Large intestine (tissue), 3 donors: ENCODE measurements at regions not wholly inside any gene's neighbourhood (a gene's known extent, or its start where the extent isn't known, plus 50 kb on each side); places are given as distances from the start of the nearest gene placed in this dataset.

Experiments used
- DNase-seq, 2 donors: peaks; one replicate each; pipeline versions ENCODE4 v3.0.0 to v3.0.0-alpha.2; 2013
- H3K27ac ChIP-seq: one replicate; pipeline ENCODE4 v1.5.1; 2013; ENCODE audit warnings: low read length
- H3K27me3 ChIP-seq: 2 replicates; pipeline ENCODE4 v1.6.1; 2013; ENCODE audit warnings: low read length; ENCODE audit not compliant: control insufficient read depth, insufficient read depth
- H3K36me3 ChIP-seq: 2 replicates; pipeline ENCODE4 v1.6.1; 2013; ENCODE audit warnings: low read length; ENCODE audit not compliant: control insufficient read depth, insufficient read depth
- H3K4me1 ChIP-seq: one replicate; pipeline ENCODE4 v1.6.1; 2013; ENCODE audit warnings: low read length; ENCODE audit not compliant: control insufficient read depth, insufficient read depth
- H3K4me3 ChIP-seq: one replicate; pipeline ENCODE4 v1.5.1; 2013; ENCODE audit warnings: low read length
- H3K9me3 ChIP-seq: one replicate; pipeline ENCODE4 v1.6.1; 2013; ENCODE audit warnings: mild to moderate bottlenecking, low read depth, low read length, moderate library complexity; ENCODE audit not compliant: control insufficient read depth
- WGBS: methylation state at CpG from one replicate; pipeline ENCODE4 v1.1.5; 2013; ENCODE audit warnings: low lambda C conversion rate; ENCODE audit not compliant: insufficient coverage; 5-methylcytosine and 5-hydroxymethylcytosine counted together

GRCh38 chr12:100675432-100675831 lies 101.9 kb downstream of the GAS2L3 start:
- peak; percentile 7 to 21 for DNase-seq
- H3K27ac ChIP-seq, result no peak overlapping the region
- no CpG with 5 or more reads among the region's 4 CpGs for WGBS

GRCh38 chr12:100681074-100681473 lies 107.6 kb downstream of the GAS2L3 start:
- DNase-seq, result no peak
- H3K27me3 ChIP-seq, result no peaks in the 10 kb centered on the region

More at GRCh38 chr12:100675432-100675831, 101.9 kb downstream of the GAS2L3 start:
- Histone ChIP-seq H3K4me3 (no peak overlapping the region), H3K9me3 (no peaks in the 10 kb centered on the region), H3K27me3 (peaks cover 5% of the 10 kb centered on the region), H3K36me3 (no peaks in the 10 kb centered on the region), H3K4me1 (no peaks in the 10 kb centered on the region)

DNA sequence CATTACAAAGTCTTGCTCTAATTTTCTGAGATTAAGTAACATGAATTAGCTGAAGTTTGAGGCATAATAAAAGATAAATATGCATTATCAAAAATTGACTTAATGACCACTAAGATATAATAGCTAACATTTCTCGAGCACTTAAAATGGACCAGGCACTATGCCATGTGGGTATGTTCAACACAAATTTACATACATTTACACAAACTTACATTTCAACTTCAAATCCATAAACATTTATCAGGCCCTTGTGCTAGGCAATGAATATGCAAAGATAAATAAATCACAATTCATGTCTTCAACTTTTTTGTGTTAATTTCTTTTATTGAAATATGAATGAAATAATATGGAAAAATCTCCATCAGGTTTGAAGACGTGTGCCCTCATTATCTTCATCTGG lies 108.7 kb downstream of the GAS2L3 start:
- H3K4me1 ChIP-seq, result no peaks in the 10 kb centered on the region
- 100% methylated on average over 1 of the region's 2 CpGs for WGBS
- no peak overlapping the region for H3K27ac ChIP-seq
- no peak for DNase-seq
- no peaks in the 10 kb centered on the region for H3K9me3 ChIP-seq
- H3K27me3 ChIP-seq, result no peaks in the 10 kb centered on the region
- no peak overlapping the region for H3K4me3 ChIP-seq
- no peaks in the 10 kb centered on the region for H3K36me3 ChIP-seq

More at GRCh38 chr12:100681074-100681473, 107.6 kb downstream of the GAS2L3 start:
- no peaks in the 10 kb centered on the region for H3K9me3 ChIP-seq
- H3K4me1 ChIP-seq, result no peaks in the 10 kb centered on the region
- no peak overlapping the region for H3K4me3 ChIP-seq
- no peak overlapping the region for H3K27ac ChIP-seq
- no peaks in the 10 kb centered on the region for H3K36me3 ChIP-seq

DNA sequence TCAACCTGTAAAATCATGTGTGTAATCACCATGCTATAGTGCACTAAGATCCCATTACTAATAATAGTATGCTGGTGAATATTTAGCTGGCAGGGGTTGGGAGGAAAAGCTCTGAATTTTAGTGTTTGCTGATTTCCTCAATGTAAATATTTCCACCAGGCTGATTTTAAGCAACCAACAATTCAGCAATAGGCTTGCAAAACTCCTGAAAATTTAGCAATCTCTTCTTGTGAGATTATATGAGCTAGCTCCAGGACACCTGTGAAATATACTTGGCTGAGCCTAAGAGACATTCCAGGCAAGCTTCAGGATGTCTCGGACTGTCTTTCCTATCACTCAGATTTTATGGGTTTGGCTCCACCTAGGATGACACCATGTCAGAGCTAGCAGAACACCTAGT lies 106.9 kb upstream of the ANO4 start:
- Histone ChIP-seq H3K4me1 (no peaks in the 10 kb centered on the region), H3K36me3 (no peaks in the 10 kb centered on the region), H3K27ac (no peak overlapping the region), H3K9me3 (no peaks in the 10 kb centered on the region), H3K4me3 (no peak overlapping the region), H3K27me3 (no peaks in the 10 kb centered on the region)
- no CpG with 5 or more reads among the region's 1 CpG for WGBS
- no peak for DNase-seq

DNA sequence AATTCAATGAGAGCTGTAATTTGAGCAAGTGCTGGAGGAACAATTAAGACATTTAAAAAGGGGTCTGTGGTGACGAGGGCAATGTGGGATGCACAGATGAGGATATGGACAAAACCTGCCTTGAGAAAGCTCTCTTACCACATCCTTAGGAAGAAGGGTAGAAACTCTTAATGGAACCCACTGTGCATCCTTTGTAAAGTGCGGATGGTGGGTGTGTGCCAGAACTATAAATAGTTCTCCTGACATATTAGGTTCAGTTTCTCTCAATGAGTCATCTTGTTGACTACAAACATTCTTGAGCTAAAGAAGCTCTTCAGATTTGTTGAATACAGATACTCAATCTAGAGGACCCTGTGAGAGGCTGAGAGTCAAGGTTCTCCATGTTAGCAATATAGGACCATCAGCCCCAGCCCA lies 106.1 kb upstream of the ANO4 start:
- H3K9me3 ChIP-seq, result no peaks in the 10 kb centered on the region
- H3K27me3 ChIP-seq, result no peaks in the 10 kb centered on the region
- H3K36me3 ChIP-seq, result no peaks in the 10 kb centered on the region
- no peak overlapping the region for H3K4me3 ChIP-seq
- no peak for DNase-seq
- no peaks in the 10 kb centered on the region for H3K4me1 ChIP-seq
- H3K27ac ChIP-seq, result no peak overlapping the region
- no CpG with 5 or more reads among the region's 2 CpGs for WGBS

- Histone ChIP-seq H3K9me3 (no peaks in the 10 kb centered on the region), H3K4me3 (no peak overlapping the region), H3K27me3 (peaks cover 2% of the 10 kb centered on the region), H3K27ac (no peak overlapping the region), H3K4me1 (no peaks in the 10 kb centered on the region), H3K36me3 (no peaks in the 10 kb centered on the region)
- no CpG with 5 or more reads among the region's 1 CpG for WGBS
- no peak for DNase-seq
These were observed 102.1 kb upstream of the ANO4 start for GRCh38 chr12:100692502-100692901.

DNA sequence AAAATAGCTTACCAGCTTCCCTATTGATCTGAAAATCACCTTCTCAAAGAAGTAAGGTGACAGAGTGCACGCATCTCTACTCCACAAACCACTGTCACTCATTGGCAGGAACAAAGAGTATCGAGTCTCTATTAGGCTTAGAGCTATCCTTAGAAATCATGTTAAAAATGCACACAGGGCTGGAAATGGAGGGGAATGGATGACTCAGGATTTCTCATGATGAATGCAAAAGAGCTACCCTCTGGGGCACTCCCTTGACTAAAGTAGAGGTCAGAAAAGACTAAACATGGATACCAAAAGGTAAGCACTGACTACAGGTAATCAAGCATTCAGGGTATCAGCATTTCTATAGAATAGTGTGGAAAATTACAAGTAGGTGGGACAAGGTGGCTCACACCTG lies 96.1 kb upstream of the ANO4 start:
- no peaks in the 10 kb centered on the region for H3K9me3 ChIP-seq
- H3K4me3 ChIP-seq, result no peak overlapping the region
- no peaks in the 10 kb centered on the region for H3K36me3 ChIP-seq
- DNase-seq, result no peak
- peaks cover 7% of the 10 kb centered on the region for H3K27me3 ChIP-seq
- WGBS, result no CpG with 5 or more reads among the region's 2 CpGs
- H3K4me1 ChIP-seq, result no peaks in the 10 kb centered on the region
- no peak overlapping the region for H3K27ac ChIP-seq

DNA sequence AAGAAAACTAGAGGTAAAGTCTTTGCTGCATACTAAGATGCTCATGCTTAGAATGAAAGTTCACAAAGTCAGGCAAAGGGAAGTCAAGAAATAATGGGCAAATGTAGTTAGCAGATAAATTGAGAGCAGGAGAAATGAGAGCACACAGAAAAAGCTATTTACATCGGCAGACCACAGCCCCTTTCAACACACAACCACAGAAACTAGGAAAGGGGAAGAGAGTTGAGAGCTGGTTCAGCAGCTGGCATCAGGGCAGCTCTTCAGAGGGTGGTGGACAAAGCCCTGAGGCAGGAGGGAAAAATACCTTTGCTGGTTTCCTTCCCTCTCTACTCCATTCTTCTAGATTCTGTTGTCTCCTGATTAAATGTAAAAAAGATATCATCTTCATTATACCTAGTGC lies 95.4 kb upstream of the ANO4 start:
- H3K27me3 ChIP-seq, result peaks cover 5% of the 10 kb centered on the region
- no peak overlapping the region for H3K4me3 ChIP-seq
- no peaks in the 10 kb centered on the region for H3K4me1 ChIP-seq
- H3K27ac ChIP-seq, result no peak overlapping the region
- H3K36me3 ChIP-seq, result no peaks in the 10 kb centered on the region
- H3K9me3 ChIP-seq, result no peaks in the 10 kb centered on the region
- no peak for DNase-seq
- no CpG with 5 or more reads among the region's 1 CpG for WGBS

DNA sequence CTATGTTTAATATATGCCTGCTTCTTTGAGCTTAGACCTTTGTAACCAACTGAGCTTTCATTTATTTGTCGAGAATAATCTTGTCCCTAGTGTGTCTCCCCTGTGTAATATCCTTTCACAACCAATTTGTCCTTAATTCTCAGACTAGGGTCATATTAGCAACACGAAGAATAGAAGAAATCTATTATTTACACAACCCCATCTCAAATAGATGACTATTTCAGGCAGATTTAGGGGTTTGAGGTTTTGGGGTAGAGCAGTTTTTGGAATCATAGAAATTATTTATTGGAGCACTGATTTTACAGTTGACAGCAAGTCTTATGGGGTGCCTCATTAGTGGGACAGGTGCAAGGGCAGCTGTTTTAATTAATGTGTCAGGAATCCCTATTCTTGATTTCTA lies 91.2 kb upstream of the ANO4 start:
- Histone ChIP-seq H3K4me3 (no peak overlapping the region), H3K4me1 (no peaks in the 10 kb centered on the region), H3K27ac (no peak overlapping the region), H3K9me3 (no peaks in the 10 kb centered on the region), H3K36me3 (no peaks in the 10 kb centered on the region), H3K27me3 (peaks cover 4% of the 10 kb centered on the region)
- 53% methylated on average over 2 of the region's 2 CpGs for WGBS
- DNase-seq, result no peak

- no peaks in the 10 kb centered on the region for H3K9me3 ChIP-seq
- WGBS, result no CpG with 5 or more reads among the region's 2 CpGs
- H3K36me3 ChIP-seq, result no peaks in the 10 kb centered on the region
- no peak overlapping the region for H3K27ac ChIP-seq
- H3K4me3 ChIP-seq, result no peak overlapping the region
- peaks cover 2% of the 10 kb centered on the region for H3K27me3 ChIP-seq
- H3K4me1 ChIP-seq, result no peaks in the 10 kb centered on the region
- DNase-seq, result no peak
These were observed 90.7 kb upstream of the ANO4 start for GRCh38 chr12:100703868-100704267.

- H3K36me3 ChIP-seq, result no peaks in the 10 kb centered on the region
- H3K27me3 ChIP-seq, result no peaks in the 10 kb centered on the region
- no peak for DNase-seq
- H3K9me3 ChIP-seq, result no peaks in the 10 kb centered on the region
- no peak overlapping the region for H3K27ac ChIP-seq
- no CpG with 5 or more reads among the region's 3 CpGs for WGBS
- no peak overlapping the region for H3K4me3 ChIP-seq
- H3K4me1 ChIP-seq, result no peaks in the 10 kb centered on the region
These were observed 88.5 kb upstream of the ANO4 start for GRCh38 chr12:100706033-100706432.
